GM18858 (cell line): ENCODE measurements at regions not wholly inside any gene's neighbourhood (a gene's known extent, or its start where the extent isn't known, plus 50 kb on each side); places are given as distances from the start of the nearest gene placed in this dataset.

Source experiments
- ATAC-seq: cut with Tn5 transposase; IDR thresholded peaks from one replicate; pipeline ENCODE4 v1.9.1; 2021; ENCODE audit not compliant: unreplicated experiment

DNA sequence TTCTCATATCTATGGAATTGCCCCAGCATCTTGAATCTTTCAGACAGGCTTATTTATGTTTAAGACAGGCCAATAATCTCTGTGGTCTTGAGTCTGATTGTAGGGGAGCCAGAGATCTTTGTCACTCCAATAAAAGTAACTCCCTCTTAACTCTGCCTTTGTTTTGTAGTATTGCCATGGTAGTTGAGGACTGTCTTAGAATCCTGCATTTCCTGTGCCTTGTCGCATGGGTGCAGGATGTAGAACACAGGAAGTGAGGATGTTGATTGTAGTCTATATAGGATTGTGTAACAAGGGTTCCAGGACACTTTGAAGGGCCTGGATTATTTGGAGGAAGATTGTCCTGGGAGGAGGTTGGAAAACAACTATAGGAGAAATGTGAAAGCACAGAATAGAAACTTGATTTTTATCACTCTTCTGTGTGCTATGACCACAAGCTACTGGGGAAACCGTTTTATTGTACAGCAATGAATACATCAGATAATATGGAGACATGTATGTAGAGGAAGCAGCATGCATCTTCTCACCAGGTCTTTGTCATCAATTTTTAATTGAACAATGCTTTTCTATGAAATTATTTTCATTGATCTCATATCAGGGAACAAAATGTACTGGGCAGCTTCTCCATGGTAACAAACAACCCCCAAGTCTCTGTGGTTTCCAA lies 411.7 kb downstream of the FGF9 start:
- ATAC-seq = no peak

DNA sequence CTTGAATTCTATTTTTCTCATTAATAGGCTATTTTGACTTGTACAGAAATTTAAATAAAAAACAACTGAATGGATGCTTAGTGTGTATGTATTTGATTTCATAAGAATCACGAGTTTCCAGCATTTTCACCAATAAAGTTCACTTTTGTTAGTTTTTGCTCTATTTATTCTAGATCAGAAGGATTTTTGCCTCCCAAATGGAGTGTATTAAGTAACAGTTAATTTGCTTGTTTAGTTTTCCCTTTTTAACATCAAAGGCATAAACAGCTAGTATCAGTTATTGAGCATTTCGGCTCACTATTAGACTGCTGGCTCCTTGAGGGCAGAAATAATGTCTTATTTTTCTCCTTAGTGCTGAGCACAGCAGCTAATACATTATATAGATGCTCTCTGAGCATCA lies 414.1 kb downstream of the FGF9 start:
- no peak for ATAC-seq

DNA sequence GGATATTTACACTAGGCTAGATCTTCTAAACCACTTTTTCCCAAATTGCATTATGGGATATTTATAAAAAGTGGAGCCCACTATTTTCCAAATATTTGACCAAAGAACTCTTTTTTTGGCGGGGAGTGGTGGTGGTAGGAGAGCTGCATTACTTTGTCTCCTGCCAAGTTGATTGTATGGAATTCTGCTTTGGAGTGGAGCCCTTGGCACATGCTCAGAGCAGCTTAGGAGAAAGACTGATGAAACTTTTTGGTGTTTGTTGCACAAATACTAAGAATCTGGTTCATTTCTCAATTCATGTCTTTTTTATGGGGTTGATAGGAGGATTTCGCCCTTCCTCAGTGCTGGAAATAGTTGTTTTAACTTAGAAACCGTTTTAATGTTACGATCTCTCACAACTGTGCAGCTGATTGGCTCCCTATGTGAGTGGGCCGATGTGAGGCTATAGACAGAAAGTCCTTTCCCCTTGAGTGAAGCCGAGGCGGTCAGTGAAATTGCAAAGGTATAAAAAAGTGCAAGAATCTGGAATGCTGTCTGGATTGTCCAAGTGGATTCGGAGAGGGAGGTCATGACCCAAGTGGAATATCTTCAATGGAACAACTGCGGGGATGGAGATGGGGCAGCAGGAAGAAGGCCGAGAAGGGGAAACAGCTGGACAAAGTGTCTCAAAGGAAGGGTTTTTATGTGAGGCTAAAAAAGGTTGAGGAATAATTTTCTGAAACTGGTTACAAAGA lies 415.9 kb downstream of the FGF9 start:
- no peak for ATAC-seq

DNA sequence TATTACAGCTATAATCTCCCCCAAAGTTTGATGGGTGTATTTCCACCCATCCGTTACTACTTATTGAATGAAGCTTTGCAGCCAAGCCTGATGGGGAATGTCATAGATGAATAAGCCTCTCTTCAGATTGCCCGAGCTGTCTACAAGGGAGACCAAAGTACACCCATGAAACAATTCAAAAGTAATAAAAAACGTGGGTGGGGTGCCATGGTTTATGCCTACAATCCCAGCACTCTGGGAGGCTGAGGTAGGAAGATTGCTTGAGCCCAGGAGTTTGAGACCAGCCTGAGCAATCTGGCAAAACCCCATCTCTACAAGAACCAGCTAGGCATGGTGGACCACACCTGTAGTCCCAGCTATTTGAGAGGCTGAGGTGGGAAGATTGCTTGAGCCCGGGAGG lies 419.2 kb downstream of the FGF9 start:
- ATAC-seq = no peak

DNA sequence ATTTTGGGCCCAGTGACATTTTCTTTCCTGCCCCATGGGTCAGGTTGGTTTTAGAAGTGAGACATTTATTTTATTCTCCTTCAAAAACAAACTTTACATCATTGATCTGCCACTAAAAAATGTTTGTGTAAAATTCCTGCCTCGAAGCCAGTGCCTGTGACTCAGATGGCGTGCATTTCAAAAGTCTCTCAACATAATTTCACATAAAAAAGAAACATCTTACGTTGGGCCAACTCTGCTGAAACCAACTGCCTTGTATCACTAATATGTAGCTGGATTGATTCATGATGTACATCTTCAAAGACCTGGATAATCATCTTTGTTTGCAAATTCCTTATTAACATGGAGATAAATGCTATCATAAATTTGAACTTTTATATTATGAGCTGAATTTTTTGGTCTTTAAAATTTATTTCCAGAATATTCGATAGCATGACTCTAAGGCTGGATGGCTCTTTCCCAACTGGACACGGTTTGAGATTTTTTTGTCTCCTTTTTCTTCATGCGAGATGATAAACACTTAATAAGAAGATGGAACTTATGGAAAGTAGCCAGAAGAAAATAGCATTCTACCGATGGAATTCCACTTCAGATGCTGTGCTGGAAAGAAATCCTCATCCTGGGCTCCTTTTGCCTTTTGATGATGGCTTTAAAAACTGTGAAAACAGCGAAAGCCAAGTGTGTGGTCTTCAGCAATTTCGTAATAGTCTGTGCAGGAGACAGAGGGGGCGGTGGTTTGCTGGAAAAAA lies 420.5 kb downstream of the FGF9 start:
- no peak for ATAC-seq

DNA sequence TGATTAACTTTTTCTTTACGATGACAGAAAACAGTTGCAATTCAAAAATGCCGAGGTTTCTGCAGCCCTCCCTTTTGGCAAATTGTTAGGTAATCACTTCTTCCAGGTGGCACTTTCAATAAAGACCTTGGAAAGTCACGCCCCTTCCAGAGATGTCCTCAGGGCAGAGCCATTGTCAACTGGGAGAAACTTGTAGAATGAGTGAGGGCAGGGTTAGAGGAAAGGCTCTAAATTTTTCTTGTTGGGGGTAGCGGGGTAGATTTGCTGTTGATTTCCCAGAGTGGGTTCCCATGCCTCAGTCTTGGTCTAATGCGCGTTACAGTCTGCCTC lies 421.1 kb downstream of the FGF9 start:
- no peak for ATAC-seq

DNA sequence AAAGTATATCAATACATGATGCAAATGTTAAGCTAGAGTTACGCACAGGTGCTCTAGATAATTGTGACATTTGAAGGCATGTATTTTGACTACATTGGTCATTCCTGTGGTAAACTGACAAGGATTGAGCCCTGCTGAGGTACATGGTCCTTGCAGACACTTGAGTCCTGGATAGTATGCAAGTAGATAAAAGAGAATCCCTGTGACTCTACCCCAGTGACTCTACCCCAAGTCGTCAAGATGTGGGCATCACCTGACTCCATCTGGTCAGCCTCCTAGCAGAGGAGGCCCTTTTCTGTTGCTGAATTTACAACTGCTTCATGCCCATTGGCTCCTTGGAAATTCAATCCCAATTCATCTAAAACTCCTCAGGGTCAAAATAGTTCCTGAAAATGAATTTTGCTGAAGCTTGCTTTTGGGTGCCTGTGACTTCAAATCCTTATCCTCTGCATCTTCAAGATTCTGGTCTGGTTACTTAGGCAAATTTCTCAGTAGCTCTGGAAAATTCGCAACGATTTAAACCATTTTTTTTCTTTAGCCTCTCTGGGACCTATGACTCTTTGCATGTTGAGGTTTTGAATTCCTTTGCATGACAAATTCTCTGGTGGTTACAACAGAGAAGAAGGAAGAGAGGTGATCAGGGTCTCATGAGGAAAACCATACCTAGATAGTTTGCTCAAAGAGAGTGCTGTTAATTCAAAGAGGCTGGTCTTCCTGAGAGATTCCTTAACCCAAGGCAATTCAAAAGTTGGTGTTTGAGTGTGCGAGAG lies 422.1 kb downstream of the FGF9 start:
- ATAC-seq = no peak

DNA sequence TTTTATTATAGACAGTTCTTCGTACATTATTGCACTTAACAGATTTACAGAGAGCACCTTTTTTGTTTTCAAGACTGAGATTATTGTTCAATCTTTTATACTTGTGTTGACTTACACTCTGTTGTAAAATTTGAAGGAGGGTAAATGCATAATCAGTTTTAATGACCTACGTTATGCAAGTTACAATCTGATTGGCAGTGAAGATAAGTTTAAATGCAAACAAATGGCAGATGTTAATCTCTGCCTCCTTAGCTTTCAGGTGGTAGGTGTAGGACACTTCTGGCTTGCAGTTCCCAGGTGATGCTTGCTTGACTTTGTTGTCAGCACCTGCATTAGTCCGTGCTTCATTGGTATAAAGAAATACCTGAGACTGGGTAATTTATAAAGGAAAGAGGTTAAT lies 424.9 kb downstream of the FGF9 start:
- ATAC-seq = no peak

DNA sequence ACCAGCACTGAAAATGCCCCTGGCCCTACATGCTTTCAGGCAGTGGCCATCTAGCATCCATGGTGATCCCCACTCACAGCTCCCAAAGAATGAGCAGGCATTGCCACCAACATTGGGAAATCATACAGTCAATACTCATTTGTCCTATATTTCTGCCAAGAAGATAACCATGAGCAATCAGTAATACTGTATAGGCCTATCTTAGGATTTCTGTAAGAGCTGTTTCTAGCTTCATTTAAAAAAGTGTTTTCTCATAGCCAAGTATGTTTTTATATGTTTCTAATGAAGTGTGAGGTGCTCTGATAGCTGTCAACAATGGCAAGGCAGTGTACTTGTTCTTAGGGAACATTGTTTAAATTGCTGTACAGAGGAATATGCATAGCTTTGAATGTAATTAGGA lies 428.7 kb downstream of the FGF9 start:
- ATAC-seq = no peak

DNA sequence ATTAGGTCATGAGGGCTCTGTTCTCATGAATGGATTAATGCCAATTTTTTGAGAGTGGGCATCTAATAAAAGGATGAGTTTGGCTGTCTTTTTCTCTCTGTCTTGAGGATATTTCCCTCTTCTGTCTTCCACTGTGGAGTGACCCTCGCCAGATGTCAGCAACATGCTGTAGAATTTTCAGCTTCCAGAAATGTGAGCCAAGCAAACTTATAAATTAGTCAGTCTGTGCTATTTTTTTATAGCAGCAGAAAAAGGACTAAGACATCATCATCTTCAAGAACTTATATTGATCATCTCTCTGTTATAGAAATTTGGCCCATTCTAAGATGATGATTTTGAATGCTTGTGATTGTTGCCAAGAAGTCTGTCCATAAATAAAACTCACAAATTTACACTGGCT lies 431.4 kb downstream of the FGF9 start:
- ATAC-seq = no peak

DNA sequence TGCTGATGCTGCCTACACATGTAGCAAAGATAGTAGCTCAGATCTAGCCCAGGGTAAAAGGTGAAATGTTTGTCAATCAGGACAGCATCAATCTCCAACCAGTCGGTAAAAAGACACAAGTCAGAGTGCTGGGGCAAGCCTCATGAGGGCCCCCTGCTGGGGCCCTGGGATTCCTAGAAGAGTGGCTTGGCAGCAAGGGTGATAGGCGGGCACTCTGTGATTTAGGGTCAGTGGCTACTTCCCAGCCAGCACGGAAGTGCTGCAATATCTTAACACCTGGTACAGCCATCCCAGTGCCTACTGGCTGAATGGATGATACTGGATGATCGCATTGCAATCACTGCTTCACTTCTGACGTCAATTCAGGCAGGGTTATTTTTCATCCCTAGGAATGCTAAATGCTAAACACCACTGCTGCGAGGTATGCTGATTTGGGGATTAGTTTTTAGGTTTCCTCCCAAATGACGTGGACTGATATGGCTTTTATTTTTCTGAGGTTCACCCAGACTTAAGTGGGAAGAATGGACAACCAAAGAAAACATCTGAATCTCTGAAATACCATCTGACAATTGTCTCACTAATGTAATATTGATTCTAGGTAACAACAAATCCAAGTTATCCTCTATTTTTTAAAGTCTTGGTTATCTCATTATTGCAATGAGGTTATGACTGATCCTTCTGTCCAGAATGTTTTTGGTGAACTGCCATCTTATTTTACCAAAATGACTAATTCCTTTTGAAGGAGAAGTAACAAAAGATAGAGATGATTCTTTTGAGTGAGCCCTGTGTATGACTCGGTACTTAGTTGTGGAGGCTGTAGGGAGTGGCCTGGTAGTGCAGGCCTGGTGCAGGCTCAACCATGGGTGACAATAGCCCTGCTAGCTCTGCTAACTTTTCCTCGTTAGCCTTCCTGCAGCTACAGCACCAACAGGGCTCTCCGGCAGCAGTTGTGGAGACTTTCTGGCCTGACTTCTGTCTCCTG lies 432.5 kb downstream of the FGF9 start:
- ATAC-seq = no peak

DNA sequence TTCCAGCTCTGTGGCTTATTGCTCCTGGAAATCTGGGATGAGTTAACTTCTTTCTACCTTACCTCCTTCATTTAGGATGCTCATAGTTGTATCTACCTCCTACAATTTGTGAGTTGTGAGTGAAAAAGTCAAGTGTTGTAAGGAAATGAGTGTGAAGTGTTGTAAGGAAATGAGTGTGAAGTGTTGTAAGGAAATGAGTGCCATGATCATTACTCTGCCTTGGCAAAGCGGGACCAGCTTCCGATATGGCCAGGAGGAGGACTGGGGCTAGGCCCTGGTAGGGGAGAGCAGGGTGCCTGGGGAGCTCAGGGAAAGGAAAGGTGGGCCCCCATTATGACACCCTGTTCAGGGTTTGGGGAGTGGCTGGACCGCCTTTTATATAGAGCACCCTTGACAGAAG lies 435.2 kb downstream of the FGF9 start:
- no peak for ATAC-seq

- no peak for ATAC-seq
These were observed 436.7 kb downstream of the FGF9 start for GRCh38 chr13:22107549-22107948.

DNA sequence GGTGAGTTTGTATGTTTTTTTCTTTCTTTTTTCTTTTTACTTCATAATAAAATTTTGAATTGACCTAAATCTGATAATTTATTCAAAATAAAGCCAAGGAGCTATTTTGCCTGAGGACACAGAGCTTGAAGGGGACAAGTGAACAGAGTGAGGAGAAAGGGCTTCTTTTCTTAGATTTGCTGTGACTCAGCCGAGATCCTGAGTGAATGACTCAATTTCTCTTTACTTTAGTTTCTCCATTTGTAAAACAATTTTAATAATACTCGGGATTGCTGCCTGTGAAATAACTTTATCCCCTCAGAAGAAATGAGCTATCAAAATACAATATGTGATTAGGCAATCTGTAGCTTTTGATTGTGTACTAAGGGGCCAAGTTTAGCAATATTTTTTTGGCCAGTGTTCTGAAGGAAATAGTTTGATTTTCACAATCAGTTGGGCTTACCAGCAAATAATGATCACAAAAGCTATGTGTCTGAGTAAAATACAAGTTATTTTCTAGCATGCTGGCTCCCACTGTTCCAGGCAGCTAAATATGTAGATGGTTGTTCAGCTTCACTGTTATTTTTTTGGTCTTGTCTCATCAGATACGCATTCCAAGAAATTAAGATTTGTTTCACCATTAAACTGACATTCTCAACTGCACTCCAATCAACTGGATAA lies 437.5 kb downstream of the FGF9 start:
- no peak for ATAC-seq

DNA sequence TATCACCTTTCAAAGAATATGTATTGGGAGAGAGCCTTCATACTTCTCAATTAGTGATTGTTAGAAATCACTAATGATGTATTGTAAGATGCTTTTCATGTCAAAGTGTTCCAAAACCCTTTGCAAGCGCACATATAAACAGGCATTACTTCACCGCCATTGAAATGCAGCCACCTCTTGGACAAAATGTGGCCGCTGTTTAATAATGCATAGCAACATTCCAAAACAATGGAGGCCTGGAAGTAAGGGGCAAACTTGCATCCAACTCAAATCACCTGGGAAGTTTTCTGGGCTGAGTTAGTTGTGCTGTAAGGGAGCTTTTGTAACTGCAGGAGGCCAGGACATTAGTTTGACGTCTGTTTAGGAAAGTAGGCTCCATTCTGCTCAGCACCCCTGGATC lies 438.1 kb downstream of the FGF9 start:
- ATAC-seq = no peak

DNA sequence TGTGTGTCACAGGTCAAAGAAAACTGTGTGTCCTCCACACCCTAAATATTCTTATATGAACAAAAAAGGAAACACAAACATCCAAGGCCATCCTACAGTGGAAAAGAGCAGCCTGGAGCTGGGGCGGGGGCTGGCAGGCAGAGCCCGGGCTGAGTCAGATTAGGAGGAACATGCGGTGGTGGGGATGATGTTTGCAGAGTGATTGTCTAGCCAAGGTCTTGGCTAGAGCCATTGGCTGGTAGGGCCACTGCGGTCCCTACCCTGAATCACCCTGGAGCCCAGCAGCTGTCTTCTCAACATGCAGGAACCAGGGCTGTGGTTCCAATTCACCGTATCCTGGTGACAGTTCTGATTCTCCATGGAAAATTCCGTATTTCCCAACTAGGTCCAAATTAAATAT lies 439.5 kb downstream of the FGF9 start:
- no peak for ATAC-seq

- no peak for ATAC-seq
These were observed 440.4 kb downstream of the FGF9 start for GRCh38 chr13:22111152-22111783.

DNA sequence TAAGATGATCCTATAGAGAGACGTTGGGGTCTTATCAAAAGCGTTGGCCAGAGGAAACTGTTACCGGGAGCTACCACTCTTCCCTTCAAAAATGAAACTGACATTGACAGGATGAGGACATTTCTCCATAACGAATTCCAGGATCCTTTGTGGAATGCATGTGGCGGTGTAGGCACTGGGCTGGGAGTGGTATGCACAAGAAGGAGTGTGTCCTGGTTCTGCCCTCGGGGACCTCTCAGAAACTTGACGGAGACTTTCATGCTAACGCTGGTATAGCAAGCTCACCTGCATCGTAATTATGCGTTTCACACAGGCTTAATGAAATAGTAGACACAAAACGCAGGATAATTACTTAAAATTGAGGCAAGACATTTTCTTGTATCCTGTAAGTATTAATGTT lies 441.1 kb downstream of the FGF9 start:
- ATAC-seq = no peak

GRCh38 chr13:22112956-22113745 lies 442.3 kb downstream of the FGF9 start:
- no peak for ATAC-seq
